Tibial nerve (tissue), 4 donors: ENCODE measurements at regions not wholly inside any gene's neighbourhood (a gene's known extent, or its start where the extent isn't known, plus 50 kb on each side); places are given as distances from the start of the nearest gene placed in this dataset.

Experiments
- CTCF ChIP-seq, 5 experiments: fragments of 200-600 bp in 3 of 5; fragments of 450-650 bp in 2 of 5; sonication (generic) in 3 of 5; IDR thresholded peaks; one replicate each; pipeline ENCODE4 v1.5.1; 2016 to 2019; ENCODE audit warnings: antibody characterized with exemption in 5 of 5, mild to moderate bottlenecking in 3 of 5, moderate library complexity in 2 of 5
- EP300 ChIP-seq, 2 donors: sonication (generic); formaldehyde crosslinking; IDR thresholded peaks; one replicate each; pipeline ENCODE4 v1.6.1; 2017; ENCODE audit warnings: antibody characterized with exemption in 2 of 2, mild to moderate bottlenecking in 1 of 2
- POLR2A ChIP-seq, 2 donors: fragments of 450-650 bp; IDR thresholded peaks; one replicate each; pipeline ENCODE4 v1.6.1; 2017; ENCODE audit warnings: antibody characterized with exemption in 2 of 2, mild to moderate bottlenecking in 2 of 2, moderate library complexity in 2 of 2

GRCh38 chr21:41568606-41569385, 60.8 kb upstream of the TMPRSS2 start:
- TF ChIP-seq CTCF (IDR thresholded peaks at IDR 0.05): no peak
- no peak for TF ChIP-seq POLR2A (IDR thresholded peaks at IDR 0.05)
- TF ChIP-seq EP300 (IDR thresholded peaks at IDR 0.05): no peak
